ENCODE measurements at regions not wholly inside any gene's neighbourhood (a gene's known extent, or its start where the extent isn't known, plus 50 kb on each side); places are given as distances from the start of the nearest gene placed in this dataset.

DNA sequence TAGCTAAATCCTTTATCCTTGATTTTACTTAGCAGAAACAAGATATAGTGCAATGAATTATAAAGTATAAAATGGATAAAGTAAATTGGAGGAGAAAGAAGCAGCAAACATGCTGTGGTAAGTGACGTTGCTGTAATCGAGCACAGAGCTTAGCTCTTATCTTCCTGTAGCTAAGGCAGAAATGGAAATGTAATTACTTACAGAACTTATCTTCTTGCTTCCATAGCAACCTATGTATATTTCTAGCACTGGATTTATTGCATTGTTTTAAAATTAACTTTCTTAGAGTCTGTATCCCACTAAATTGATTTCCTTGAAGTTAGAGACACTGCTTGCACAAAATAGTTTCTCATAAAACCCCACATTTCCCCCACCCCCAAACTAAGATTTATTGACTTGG, 130.6 kb upstream of the MC4R start:
- H3K4me1 ChIP-seq (ENCODE audit: control insufficient read depth, insufficient read depth, low read length) = no peaks in the 10 kb centered on the region
- H3K4me3 ChIP-seq (ENCODE audit: low read depth, low read length) = no peak overlapping the region
- no peak overlapping the region for H3K9ac ChIP-seq (ENCODE audit: low read depth, low read length)
- no peaks in the 10 kb centered on the region for H3K9me3 ChIP-seq (ENCODE audit: control insufficient read depth, insufficient read depth, low read length)
- H3K36me3 ChIP-seq (ENCODE audit: control insufficient read depth, insufficient read depth, low read length) = no peaks in the 10 kb centered on the region
- no peaks in the 10 kb centered on the region for H3K27me3 ChIP-seq (ENCODE audit: control insufficient read depth, insufficient read depth, low read length)

DNA sequence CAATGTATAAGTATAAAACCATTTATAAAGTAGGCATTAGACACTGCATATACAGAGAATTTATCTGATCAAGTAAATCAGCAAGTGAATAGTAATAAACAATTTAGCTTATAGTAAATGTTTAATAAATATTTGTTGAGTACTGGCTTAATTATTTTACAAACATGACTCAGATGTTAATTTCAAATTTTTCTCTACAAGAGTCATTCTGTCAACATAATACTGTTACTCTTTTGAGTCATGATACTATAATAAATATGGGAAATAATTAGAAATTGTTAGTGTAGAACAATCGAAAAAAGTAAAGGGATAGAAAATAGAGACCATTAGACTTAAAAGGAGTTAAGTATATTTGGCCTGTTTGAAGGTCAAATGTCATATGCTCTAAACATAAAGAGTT, 133.6 kb upstream of the MC4R start:
- Histone ChIP-seq H3K4me3 (ENCODE audit: low read depth, low read length) (no peak overlapping the region), H3K27me3 (ENCODE audit: control insufficient read depth, insufficient read depth, low read length) (no peaks in the 10 kb centered on the region)

DNA sequence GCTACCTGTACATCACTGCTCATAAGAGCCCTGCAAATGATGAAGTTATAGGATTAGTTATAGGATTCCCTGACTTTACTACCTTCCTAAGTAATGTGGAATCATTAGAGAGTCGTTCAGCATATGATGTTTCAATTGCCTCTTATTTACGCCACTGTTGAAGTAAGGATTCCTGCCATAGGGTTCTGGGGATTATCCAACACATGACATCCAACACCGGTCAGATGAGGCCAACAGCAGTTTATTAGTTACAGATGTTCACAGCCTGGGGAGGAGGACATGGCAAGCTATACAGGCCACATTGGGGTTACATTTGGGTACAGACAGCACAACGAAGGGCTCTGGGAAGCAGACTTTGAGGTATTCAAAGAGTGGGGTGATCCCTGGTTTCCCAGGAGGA, 134.1 kb upstream of the MC4R start:
- Histone ChIP-seq H3K4me3 (ENCODE audit: low read depth, low read length) (no peak overlapping the region), H3K9ac (ENCODE audit: low read depth, low read length) (no peak overlapping the region), H3K9me3 (ENCODE audit: control insufficient read depth, insufficient read depth, low read length) (no peaks in the 10 kb centered on the region), H3K27me3 (ENCODE audit: control insufficient read depth, insufficient read depth, low read length) (no peaks in the 10 kb centered on the region), H3K4me1 (ENCODE audit: control insufficient read depth, insufficient read depth, low read length) (no peaks in the 10 kb centered on the region), H3K36me3 (ENCODE audit: control insufficient read depth, insufficient read depth, low read length) (no peaks in the 10 kb centered on the region)

More for the DNA sequence above, 133.6 kb upstream of the MC4R start:
- H3K9ac ChIP-seq (ENCODE audit: low read depth, low read length) = no peak overlapping the region
- H3K4me1 ChIP-seq (ENCODE audit: control insufficient read depth, insufficient read depth, low read length) = no peaks in the 10 kb centered on the region
- no peaks in the 10 kb centered on the region for H3K9me3 ChIP-seq (ENCODE audit: control insufficient read depth, insufficient read depth, low read length)
- no peaks in the 10 kb centered on the region for H3K36me3 ChIP-seq (ENCODE audit: control insufficient read depth, insufficient read depth, low read length)

DNA sequence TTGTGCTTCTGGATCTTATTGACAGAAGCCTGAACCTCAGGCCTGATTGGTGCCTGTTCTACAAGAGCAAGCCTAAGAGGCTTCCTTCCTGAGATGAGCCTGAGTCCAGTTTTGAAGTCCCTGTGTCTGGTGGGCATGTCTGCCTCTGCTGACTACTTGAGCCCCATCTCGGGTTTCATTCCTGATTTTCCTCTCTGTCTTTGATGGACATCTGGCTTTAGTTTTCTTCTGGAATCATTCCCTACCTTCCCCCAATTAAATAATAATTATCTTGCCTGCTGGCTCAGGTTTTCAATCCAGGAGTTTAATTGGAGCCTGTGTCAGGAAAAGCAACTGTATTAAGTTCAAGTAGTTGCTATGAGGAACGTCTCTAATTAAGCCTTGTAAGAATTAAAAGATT, 135.5 kb upstream of the MC4R start:
- no peaks in the 10 kb centered on the region for H3K9me3 ChIP-seq (ENCODE audit: control insufficient read depth, insufficient read depth, low read length)
- no peaks in the 10 kb centered on the region for H3K27me3 ChIP-seq (ENCODE audit: control insufficient read depth, insufficient read depth, low read length)
- no peaks in the 10 kb centered on the region for H3K36me3 ChIP-seq (ENCODE audit: control insufficient read depth, insufficient read depth, low read length)
- no peak overlapping the region for H3K4me3 ChIP-seq (ENCODE audit: low read depth, low read length)
- no peak overlapping the region for H3K9ac ChIP-seq (ENCODE audit: low read depth, low read length)
- H3K4me1 ChIP-seq (ENCODE audit: control insufficient read depth, insufficient read depth, low read length) = no peaks in the 10 kb centered on the region

DNA sequence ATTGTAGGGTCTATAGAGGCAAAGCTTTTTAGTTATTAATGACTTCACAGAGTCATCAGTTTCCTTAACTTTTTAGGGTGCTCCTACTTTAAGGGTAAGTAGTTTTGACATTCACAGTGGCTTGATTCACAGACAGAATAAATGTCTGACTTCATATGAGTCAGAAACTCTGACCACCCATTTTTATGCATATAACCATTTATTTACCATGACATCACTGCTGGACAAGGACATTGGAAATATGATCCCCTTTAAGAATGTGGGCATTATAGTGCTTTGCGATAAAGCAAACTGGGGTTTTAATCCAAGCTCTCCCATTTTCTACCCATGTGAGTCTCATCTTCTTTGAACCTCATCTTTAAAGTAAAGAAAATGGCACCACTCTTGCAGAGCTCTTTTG, 162.0 kb upstream of the MC4R start:
- Histone ChIP-seq H3K27me3 (ENCODE audit: control insufficient read depth, insufficient read depth, low read length) (no peaks in the 10 kb centered on the region), H3K36me3 (ENCODE audit: control insufficient read depth, insufficient read depth, low read length) (no peaks in the 10 kb centered on the region), H3K4me1 (ENCODE audit: control insufficient read depth, insufficient read depth, low read length) (peaks cover 3% of the 10 kb centered on the region), H3K9me3 (ENCODE audit: control insufficient read depth, insufficient read depth, low read length) (no peaks in the 10 kb centered on the region), H3K4me3 (ENCODE audit: low read depth, low read length) (no peak overlapping the region), H3K9ac (ENCODE audit: low read depth, low read length) (no peak overlapping the region)

DNA sequence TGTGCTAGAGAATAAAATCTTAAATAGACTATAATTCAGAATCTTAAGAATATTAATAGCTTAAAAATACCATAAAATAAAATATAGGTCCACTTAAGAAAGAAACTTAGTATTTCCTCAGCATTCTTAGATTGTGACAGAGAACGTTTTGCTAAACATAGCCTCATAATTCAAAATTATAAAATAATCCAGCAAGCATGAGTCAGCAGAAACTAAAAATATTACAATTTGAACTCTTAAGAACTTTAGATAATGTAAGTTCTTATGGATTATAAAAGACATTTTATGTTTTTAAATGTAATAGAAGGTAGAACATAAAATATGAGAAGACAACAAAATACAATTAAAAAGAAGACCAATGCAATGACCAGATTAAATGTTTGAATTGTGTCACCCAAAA, 164.5 kb upstream of the MC4R start:
- no peaks in the 10 kb centered on the region for H3K27me3 ChIP-seq (ENCODE audit: control insufficient read depth, insufficient read depth, low read length)
- no peak overlapping the region for H3K4me3 ChIP-seq (ENCODE audit: low read depth, low read length)
- no peaks in the 10 kb centered on the region for H3K9me3 ChIP-seq (ENCODE audit: control insufficient read depth, insufficient read depth, low read length)
- peaks cover 3% of the 10 kb centered on the region for H3K4me1 ChIP-seq (ENCODE audit: control insufficient read depth, insufficient read depth, low read length)
- H3K9ac ChIP-seq (ENCODE audit: low read depth, low read length) = no peak overlapping the region
- no peaks in the 10 kb centered on the region for H3K36me3 ChIP-seq (ENCODE audit: control insufficient read depth, insufficient read depth, low read length)

DNA sequence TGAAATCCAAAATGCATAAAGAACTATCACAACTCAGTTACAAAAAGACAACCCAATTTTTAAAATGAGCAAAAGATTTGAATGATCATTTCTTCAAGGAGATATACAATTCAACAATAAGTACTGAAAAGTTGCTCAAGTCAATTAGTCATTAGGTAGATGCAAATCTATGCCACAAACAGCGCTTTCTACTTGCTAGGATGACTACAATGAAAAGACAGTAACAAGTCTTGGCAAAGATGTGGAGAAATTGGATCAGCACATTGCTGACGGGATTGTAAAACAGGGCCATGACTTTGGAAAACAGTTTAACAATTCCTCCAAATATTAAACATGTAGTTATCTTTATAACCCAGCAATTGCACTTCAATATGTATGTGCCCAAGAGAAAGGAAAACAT, 166.3 kb upstream of the MC4R start:
- Histone ChIP-seq H3K4me1 (ENCODE audit: control insufficient read depth, insufficient read depth, low read length) (peaks cover 2% of the 10 kb centered on the region), H3K36me3 (ENCODE audit: control insufficient read depth, insufficient read depth, low read length) (no peaks in the 10 kb centered on the region), H3K27me3 (ENCODE audit: control insufficient read depth, insufficient read depth, low read length) (no peaks in the 10 kb centered on the region), H3K9ac (ENCODE audit: low read depth, low read length) (no peak overlapping the region), H3K4me3 (ENCODE audit: low read depth, low read length) (no peak overlapping the region), H3K9me3 (ENCODE audit: control insufficient read depth, insufficient read depth, low read length) (no peaks in the 10 kb centered on the region)

DNA sequence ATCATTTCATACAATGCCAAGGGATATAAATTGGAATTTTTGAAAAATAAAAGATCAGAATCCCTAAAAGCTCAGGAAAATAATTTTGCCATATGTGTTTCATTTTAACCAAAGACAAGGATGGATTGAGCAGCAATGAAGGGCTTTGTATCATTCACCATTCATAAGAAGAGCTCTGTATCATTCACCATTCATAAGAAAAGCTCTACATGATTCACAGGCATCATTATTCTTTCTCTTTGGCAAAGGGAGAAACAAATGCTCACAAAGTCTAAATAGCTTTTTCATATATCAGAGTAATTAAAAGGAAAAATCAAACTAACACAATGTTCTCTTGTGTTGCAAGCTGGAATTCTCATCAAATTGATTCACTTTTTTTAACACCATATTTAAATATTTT, 169.1 kb upstream of the MC4R start:
- H3K9ac ChIP-seq (ENCODE audit: low read depth, low read length) = no peak overlapping the region
- no peaks in the 10 kb centered on the region for H3K36me3 ChIP-seq (ENCODE audit: control insufficient read depth, insufficient read depth, low read length)
- no peaks in the 10 kb centered on the region for H3K4me1 ChIP-seq (ENCODE audit: control insufficient read depth, insufficient read depth, low read length)
- no peak overlapping the region for H3K4me3 ChIP-seq (ENCODE audit: low read depth, low read length)
- H3K27me3 ChIP-seq (ENCODE audit: control insufficient read depth, insufficient read depth, low read length) = no peaks in the 10 kb centered on the region
- H3K9me3 ChIP-seq (ENCODE audit: control insufficient read depth, insufficient read depth, low read length) = no peaks in the 10 kb centered on the region

DNA sequence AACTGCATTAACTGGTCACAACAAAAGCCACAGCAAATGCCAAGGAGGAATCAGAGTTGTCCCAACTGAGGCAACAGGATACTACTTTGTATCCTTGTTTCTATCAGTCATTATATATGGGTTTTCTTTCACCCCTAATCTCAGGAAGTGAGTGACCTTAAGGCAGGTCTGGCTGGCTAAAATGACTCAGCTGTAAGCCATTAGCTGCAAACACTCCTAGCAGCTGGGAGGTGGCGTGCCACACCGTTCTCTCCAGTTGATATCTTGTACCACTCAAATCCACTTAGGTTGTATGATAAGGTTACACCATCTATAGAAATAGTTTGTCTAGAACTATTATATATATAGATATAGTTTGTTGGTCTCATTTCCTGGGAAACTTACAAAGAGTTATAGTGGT, 171.1 kb upstream of the MC4R start:
- no peaks in the 10 kb centered on the region for H3K9me3 ChIP-seq (ENCODE audit: control insufficient read depth, insufficient read depth, low read length)
- H3K36me3 ChIP-seq (ENCODE audit: control insufficient read depth, insufficient read depth, low read length) = no peaks in the 10 kb centered on the region
- no peaks in the 10 kb centered on the region for H3K4me1 ChIP-seq (ENCODE audit: control insufficient read depth, insufficient read depth, low read length)
- H3K4me3 ChIP-seq (ENCODE audit: low read depth, low read length) = no peak overlapping the region
- H3K27me3 ChIP-seq (ENCODE audit: control insufficient read depth, insufficient read depth, low read length) = no peaks in the 10 kb centered on the region
- no peak overlapping the region for H3K9ac ChIP-seq (ENCODE audit: low read depth, low read length)

DNA sequence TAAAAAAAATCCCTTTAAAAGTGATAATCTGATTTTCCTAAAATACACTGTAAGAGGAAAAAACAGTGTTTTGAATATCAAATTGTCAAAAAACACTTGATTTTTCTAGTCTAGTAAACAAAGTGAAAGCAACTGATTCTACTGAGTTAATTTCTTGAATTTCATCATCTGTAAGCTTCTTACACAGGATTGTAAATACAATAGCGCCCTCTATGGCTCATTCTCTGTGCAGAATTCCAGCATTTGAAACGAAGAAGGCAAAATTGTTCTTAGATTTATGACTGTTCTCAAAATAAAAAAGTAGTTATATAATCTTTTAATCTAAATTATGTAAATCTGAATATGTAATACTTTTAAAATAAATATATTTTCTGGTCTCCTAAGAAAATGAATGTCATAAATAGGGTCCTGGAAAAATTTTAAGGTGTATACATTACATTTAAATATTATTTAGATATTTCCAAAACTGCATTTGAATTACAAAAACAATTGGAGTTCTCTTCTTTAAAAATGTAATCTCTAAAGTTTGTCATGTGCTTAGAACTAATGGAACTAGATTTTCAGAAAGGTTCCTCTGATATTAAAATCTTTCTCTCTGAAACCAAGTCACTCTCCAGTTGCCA, 176.9 kb upstream of the MC4R start:
- no peak overlapping the region for H3K9ac ChIP-seq (ENCODE audit: low read depth, low read length)

DNA sequence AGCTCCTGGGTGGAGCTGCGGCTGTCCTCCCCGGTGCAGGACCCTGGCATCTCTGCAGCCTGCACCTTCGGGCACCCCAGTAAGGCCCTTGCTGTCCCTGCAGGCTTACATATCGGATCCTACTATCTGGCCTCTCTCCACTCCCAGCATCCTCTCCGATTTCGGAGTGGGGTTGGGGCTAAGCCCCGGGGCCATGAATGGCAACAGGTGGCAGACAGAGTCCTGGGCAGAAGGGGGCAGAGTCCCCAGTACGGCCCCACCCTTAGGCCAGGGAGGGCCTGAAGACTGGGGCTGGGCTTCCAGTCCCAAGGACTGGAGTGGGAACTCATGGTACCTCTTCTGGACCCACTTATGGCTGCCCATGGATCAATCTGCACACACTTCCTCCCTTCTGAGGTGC, 180.4 kb upstream of the MC4R start:
- Histone ChIP-seq H3K27me3 (ENCODE audit: control insufficient read depth, insufficient read depth, low read length) (no peaks in the 10 kb centered on the region), H3K36me3 (ENCODE audit: control insufficient read depth, insufficient read depth, low read length) (no peaks in the 10 kb centered on the region), H3K4me3 (ENCODE audit: low read depth, low read length) (no peak overlapping the region), H3K9me3 (ENCODE audit: control insufficient read depth, insufficient read depth, low read length) (no peaks in the 10 kb centered on the region), H3K4me1 (ENCODE audit: control insufficient read depth, insufficient read depth, low read length) (no peaks in the 10 kb centered on the region), H3K9ac (ENCODE audit: low read depth, low read length) (no peak overlapping the region)

More for the DNA sequence above, 176.9 kb upstream of the MC4R start:
- Histone ChIP-seq H3K36me3 (ENCODE audit: control insufficient read depth, insufficient read depth, low read length) (no peaks in the 10 kb centered on the region), H3K27me3 (ENCODE audit: control insufficient read depth, insufficient read depth, low read length) (no peaks in the 10 kb centered on the region), H3K4me1 (ENCODE audit: control insufficient read depth, insufficient read depth, low read length) (no peaks in the 10 kb centered on the region), H3K4me3 (ENCODE audit: low read depth, low read length) (no peak overlapping the region), H3K9me3 (ENCODE audit: control insufficient read depth, insufficient read depth, low read length) (no peaks in the 10 kb centered on the region)

DNA sequence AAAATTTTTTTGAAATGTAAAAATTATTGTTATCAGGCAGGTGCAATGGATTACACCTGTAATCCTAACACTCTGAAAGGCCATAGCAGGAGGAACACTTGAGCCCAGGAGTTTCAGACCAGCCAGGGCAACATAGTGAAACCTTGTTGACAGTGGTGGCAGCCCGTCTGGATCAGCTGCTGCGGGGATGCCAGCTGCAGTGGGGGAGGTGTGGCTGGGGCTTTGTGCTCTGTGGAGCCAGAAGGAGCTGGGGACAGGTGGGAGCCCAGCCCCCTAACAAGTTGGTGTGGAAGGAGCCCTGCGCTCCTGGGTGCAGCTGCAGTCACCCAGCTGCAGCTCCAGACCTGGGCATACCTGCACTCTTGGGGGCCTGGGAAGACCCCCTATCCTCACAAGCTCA, 182.4 kb upstream of the MC4R start:
- Histone ChIP-seq H3K9ac (ENCODE audit: low read depth, low read length) (no peak overlapping the region), H3K9me3 (ENCODE audit: control insufficient read depth, insufficient read depth, low read length) (no peaks in the 10 kb centered on the region), H3K4me3 (ENCODE audit: low read depth, low read length) (no peak overlapping the region), H3K4me1 (ENCODE audit: control insufficient read depth, insufficient read depth, low read length) (no peaks in the 10 kb centered on the region), H3K27me3 (ENCODE audit: control insufficient read depth, insufficient read depth, low read length) (no peaks in the 10 kb centered on the region), H3K36me3 (ENCODE audit: control insufficient read depth, insufficient read depth, low read length) (no peaks in the 10 kb centered on the region)

Measured in iPS-15b (cell line).